HG02884 (cell line): ENCODE measurements at regions not wholly inside any gene's neighbourhood (a gene's known extent, or its start where the extent isn't known, plus 50 kb on each side); places are given as distances from the start of the nearest gene placed in this dataset.
A peak's percentile ranks its signal among the peaks of the same experiment; 100 is the strongest.

Experiments
- ATAC-seq: cut with Tn5 transposase; IDR thresholded peaks from one replicate; pipeline ENCODE4 v1.9.1; 2021; ENCODE audit warnings: mild to moderate bottlenecking, moderate library complexity; ENCODE audit not compliant: unreplicated experiment

GRCh38 chr7:116445447-116446211, 53.9 kb upstream of the CAV2 start:
- ATAC-seq = peak; percentile 63

- ATAC-seq = no peak
Observed at GRCh38 chr7:116446212-116446855, 53.2 kb upstream of the CAV2 start.

- no peak for ATAC-seq
Observed at GRCh38 chr7:116447436-116447835, 52.1 kb upstream of the CAV2 start.

- no peak for ATAC-seq
Observed at GRCh38 chr7:116447966-116448839, 51.3 kb upstream of the CAV2 start.

- no peak for ATAC-seq
Observed at GRCh38 chr7:116449441-116449840, 50.1 kb upstream of the CAV2 start.
